COLO668 (cell line): ENCODE measurements at regions not wholly inside any gene's neighbourhood (a gene's known extent, or its start where the extent isn't known, plus 50 kb on each side); places are given as distances from the start of the nearest gene placed in this dataset.

Experiments
- DNase-seq: peaks from one replicate; lab custom pipeline; 2025; ENCODE audit not compliant: unreplicated experiment; lab: John Stamatoyannopoulos, UW

GRCh38 chr5:56358046-56358445 is 124.9 kb upstream of the ANKRD55 start:
- no peak for DNase-seq

GRCh38 chr5:56357426-56357825 is 124.3 kb upstream of the ANKRD55 start:
- no peak for DNase-seq

- no peak for DNase-seq
Observed at GRCh38 chr5:56356836-56357160, 123.7 kb upstream of the ANKRD55 start.

GRCh38 chr5:56356121-56356835 is 123.1 kb upstream of the ANKRD55 start:
- DNase-seq, result no peak

GRCh38 chr5:56354836-56355235 is 121.7 kb upstream of the ANKRD55 start:
- no peak for DNase-seq

- DNase-seq, result no peak
Observed at GRCh38 chr5:56352808-56353590, 119.9 kb upstream of the ANKRD55 start.

GRCh38 chr5:56350597-56351170 is 117.6 kb upstream of the ANKRD55 start:
- DNase-seq, result peak; percentile 6

GRCh38 chr5:56350011-56350596 is 117.0 kb upstream of the ANKRD55 start:
- no peak for DNase-seq

- DNase-seq, result no peak
Observed at GRCh38 chr5:56349461-56349860, 116.3 kb upstream of the ANKRD55 start.

- no peak for DNase-seq
Observed at GRCh38 chr5:56346741-56347535, 113.8 kb upstream of the ANKRD55 start.

GRCh38 chr5:56346044-56346710 is 113.0 kb upstream of the ANKRD55 start:
- DNase-seq, result no peak

GRCh38 chr5:56345352-56345751 is 112.2 kb upstream of the ANKRD55 start:
- no peak for DNase-seq

- no peak for DNase-seq
Observed at GRCh38 chr5:56344594-56344993, 111.5 kb upstream of the ANKRD55 start.

GRCh38 chr5:56343988-56344387 is 110.9 kb upstream of the ANKRD55 start:
- DNase-seq, result no peak

GRCh38 chr5:56342616-56343015 is 109.5 kb upstream of the ANKRD55 start:
- DNase-seq, result no peak

GRCh38 chr5:56340196-56340980 is 107.3 kb upstream of the ANKRD55 start:
- DNase-seq, result no peak

- no peak for DNase-seq
Observed at GRCh38 chr5:56339732-56340131, 106.6 kb upstream of the ANKRD55 start.

GRCh38 chr5:56337715-56338319 is 104.7 kb upstream of the ANKRD55 start:
- DNase-seq, result no peak

GRCh38 chr5:56335212-56335611 is 102.1 kb upstream of the ANKRD55 start:
- no peak for DNase-seq
